PC-3 (cell line): ENCODE measurements at regions not wholly inside any gene's neighbourhood (a gene's known extent, or its start where the extent isn't known, plus 50 kb on each side); places are given as distances from the start of the nearest gene placed in this dataset.

Experiments
- ATAC-seq: fragments of 200-7000 bp; cut with Tn5 transposase; 2 replicates; pipeline ENCODE4 v1.9.1; 2020; ENCODE audit warnings: mild to moderate bottlenecking, moderate library complexity
- BruUV-seq: library from RNA; stranded (reverse); fragments of 400-500 nt; replicated peaks from 2 replicates; lab custom pipeline; 2021; lab: Mats Ljungman, UMichigan
- CTCF ChIA-PET: fragments of 300-600 bp; sonication (Branson Sonifier 250); formaldehyde crosslinking; loops from one replicate; lab custom pipeline; 2022; ENCODE audit warnings: antibody characterized with exemption; lab: Charles Lee
- POLR2A ChIA-PET: fragments of 300-600 bp; sonication (Branson Sonifier 250); formaldehyde crosslinking; loops from one replicate; lab custom pipeline; 2022; ENCODE audit warnings: antibody characterized with exemption; ENCODE audit not compliant: unreplicated experiment; lab: Charles Lee
- DNase-seq: peaks from one replicate; pipeline ENCODE4 v3.0.0-alpha.2; 2015
- H2AFZ ChIP-seq: fragments of 300-600 bp; sonication (generic); 2 replicates; pipeline ENCODE4 v1.6.0; 2016; ENCODE audit warnings: antibody characterized with exemption, low read length
- H3F3A ChIP-seq: fragments of 300-600 bp; sonication (generic); one replicate; pipeline ENCODE4 v1.6.0; 2017; ENCODE audit warnings: antibody characterized with exemption, low read length, control low read depth, mild to moderate bottlenecking; ENCODE audit not compliant: unreplicated experiment
- H3K27ac ChIP-seq: fragments of 300-600 bp; sonication (generic); 2 replicates; pipeline ENCODE4 v1.5.1; 2016; ENCODE audit warnings: mild to moderate bottlenecking, low read length
- H3K27me3 ChIP-seq: fragments of 300-600 bp; sonication (generic); 2 replicates; pipeline ENCODE4 v1.6.1; 2016; ENCODE audit warnings: low read length, mixed read lengths
- H3K36me3 ChIP-seq: fragments of 300-600 bp; sonication (generic); 2 replicates; pipeline ENCODE4 v1.6.1; 2016; ENCODE audit warnings: low read depth, mixed run types, low read length, mixed read lengths
- H3K4me1 ChIP-seq: fragments of 300-600 bp; sonication (generic); 2 replicates; pipeline ENCODE4 v1.5.1; 2016; ENCODE audit warnings: low read length; ENCODE audit not compliant: insufficient read depth
- H3K4me2 ChIP-seq: fragments of 300-600 bp; sonication (generic); 2 replicates; pipeline ENCODE4 v1.6.0; 2016; ENCODE audit warnings: low read length
- H3K4me3 ChIP-seq: fragments of 300-600 bp; sonication (generic); 2 replicates; pipeline ENCODE4 v1.5.1; 2016; ENCODE audit warnings: mild to moderate bottlenecking, low read length, mixed read lengths
- H3K79me2 ChIP-seq: fragments of 300-600 bp; sonication (generic); 2 replicates; pipeline ENCODE4 v1.6.1; 2017; ENCODE audit warnings: low read length, mixed read lengths
- H3K9ac ChIP-seq: fragments of 300-600 bp; sonication (generic); 2 replicates; pipeline ENCODE4 v1.6.0; 2016; ENCODE audit warnings: mild to moderate bottlenecking, low read length
- H3K9me2 ChIP-seq: fragments of 300-600 bp; sonication (generic); replicated peaks from 2 replicates; pipeline ENCODE4 v1.6.1; 2016; ENCODE audit warnings: mixed run types, low read length, mixed read lengths
- H3K9me3 ChIP-seq: fragments of 300-600 bp; sonication (generic); 2 replicates; pipeline ENCODE4 v1.6.1; 2016; ENCODE audit warnings: low read length, mixed read lengths
- H4K20me1 ChIP-seq: fragments of 300-600 bp; sonication (generic); 2 replicates; pipeline ENCODE4 v1.6.1; 2016; ENCODE audit warnings: low read length, mixed read lengths
- EZH2 ChIP-seq: fragments of 300-600 bp; sonication (generic); IDR thresholded peaks from one replicate; pipeline ENCODE4 v1.6.1; 2017; ENCODE audit warnings: antibody characterized with exemption, mild to moderate bottlenecking, low read length; ENCODE audit not compliant: unreplicated experiment
- EZH2phosphoT487 ChIP-seq: fragments of 300-600 bp; sonication (generic); IDR thresholded peaks from 2 replicates; pipeline ENCODE4 v1.6.1; 2018; ENCODE audit warnings: mild to moderate bottlenecking, antibody characterized with exemption, low read length, borderline replicate concordance
- intact Hi-C: fragments of 100-400 bp; cut with micrococcal nuclease; formaldehyde crosslinking; loops from 2 replicates; pipeline ENCODE4 v1.9.0; 2023
- TF ChIP-seq, protein P1 (sequence below): fragments of 300-600 bp; sonication (generic); conservative IDR thresholded peaks from 2 replicates; pipeline ENCODE4 v1.5.1; 2017; ENCODE audit warnings: antibody characterized with exemption, low read depth, mild to moderate bottlenecking, low read length

- H3K9ac ChIP-seq: no peak overlapping the region
- H3K27ac ChIP-seq: no peak overlapping the region
- ChIA-PET POLR2A (no interaction called here), CTCF (no interaction called here)
- intact Hi-C loops: no loop called here
- no peaks in the 10 kb centered on the region for H3K9me2 ChIP-seq
- no peak overlapping the region for H3K4me2 ChIP-seq
- H3K27me3 ChIP-seq: no peaks in the 10 kb centered on the region
- TF ChIP-seq EZH2: no peak
- TF ChIP-seq, protein P1, sequence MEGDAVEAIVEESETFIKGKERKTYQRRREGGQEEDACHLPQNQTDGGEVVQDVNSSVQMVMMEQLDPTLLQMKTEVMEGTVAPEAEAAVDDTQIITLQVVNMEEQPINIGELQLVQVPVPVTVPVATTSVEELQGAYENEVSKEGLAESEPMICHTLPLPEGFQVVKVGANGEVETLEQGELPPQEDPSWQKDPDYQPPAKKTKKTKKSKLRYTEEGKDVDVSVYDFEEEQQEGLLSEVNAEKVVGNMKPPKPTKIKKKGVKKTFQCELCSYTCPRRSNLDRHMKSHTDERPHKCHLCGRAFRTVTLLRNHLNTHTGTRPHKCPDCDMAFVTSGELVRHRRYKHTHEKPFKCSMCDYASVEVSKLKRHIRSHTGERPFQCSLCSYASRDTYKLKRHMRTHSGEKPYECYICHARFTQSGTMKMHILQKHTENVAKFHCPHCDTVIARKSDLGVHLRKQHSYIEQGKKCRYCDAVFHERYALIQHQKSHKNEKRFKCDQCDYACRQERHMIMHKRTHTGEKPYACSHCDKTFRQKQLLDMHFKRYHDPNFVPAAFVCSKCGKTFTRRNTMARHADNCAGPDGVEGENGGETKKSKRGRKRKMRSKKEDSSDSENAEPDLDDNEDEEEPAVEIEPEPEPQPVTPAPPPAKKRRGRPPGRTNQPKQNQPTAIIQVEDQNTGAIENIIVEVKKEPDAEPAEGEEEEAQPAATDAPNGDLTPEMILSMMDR: no peak
- TF ChIP-seq EZH2phosphoT487: no peak
- DNase-seq: no peak
- no peaks in the 10 kb centered on the region for H3K9me3 ChIP-seq
- no peak overlapping the region for H2AFZ ChIP-seq
- no peak overlapping the region for H3K4me3 ChIP-seq
- no peaks in the 10 kb centered on the region for H3K79me2 ChIP-seq
- no peak for ATAC-seq
- no peaks in the 10 kb centered on the region for H3F3A ChIP-seq
- no TSS peak for BruUV-seq
- no peaks in the 10 kb centered on the region for H4K20me1 ChIP-seq
- no peaks in the 10 kb centered on the region for H3K4me1 ChIP-seq
- H3K36me3 ChIP-seq: no peaks in the 10 kb centered on the region
These were observed 489.1 kb upstream of the CELF2 start for GRCh38 chr10:10528563-10528910.

DNA sequence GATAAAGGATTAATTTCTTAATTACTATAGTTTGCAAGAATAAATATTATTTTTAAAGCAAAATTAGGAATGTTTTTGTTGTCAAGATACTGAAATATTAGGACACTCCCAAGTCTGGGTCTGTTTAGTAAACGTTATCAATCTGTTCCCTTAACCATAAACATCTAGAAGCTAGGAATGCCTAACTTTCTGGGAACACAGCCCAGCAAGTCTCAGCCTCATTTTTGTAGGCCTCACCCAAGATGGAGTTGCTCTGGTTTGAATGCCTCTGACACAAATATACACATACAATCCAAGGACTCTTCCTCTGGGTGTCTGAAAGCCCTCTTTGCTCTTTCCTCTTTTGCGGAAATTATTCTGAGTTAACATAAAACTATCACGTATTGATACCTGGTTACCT lies 487.4 kb upstream of the CELF2 start:
- no peaks in the 10 kb centered on the region for H3K4me1 ChIP-seq
- no peak overlapping the region for H3K27ac ChIP-seq
- no peak for ATAC-seq
- H3K4me3 ChIP-seq: no peak overlapping the region
- H3K36me3 ChIP-seq: no peaks in the 10 kb centered on the region
- TF ChIP-seq, protein P1: no peak
- TF ChIP-seq EZH2: no peak
- TF ChIP-seq EZH2phosphoT487: no peak
- ChIA-PET POLR2A (no interaction called here), CTCF (no interaction called here)
- H3K9me3 ChIP-seq: no peaks in the 10 kb centered on the region
- no peaks in the 10 kb centered on the region for H3K27me3 ChIP-seq
- BruUV-seq: no TSS peak
- no peak overlapping the region for H3K4me2 ChIP-seq
- no peak for DNase-seq
- H3F3A ChIP-seq: no peaks in the 10 kb centered on the region
- H3K9me2 ChIP-seq: no peaks in the 10 kb centered on the region
- H3K79me2 ChIP-seq: no peaks in the 10 kb centered on the region
- no peak overlapping the region for H2AFZ ChIP-seq
- no peak overlapping the region for H3K9ac ChIP-seq
- intact Hi-C loops: no loop called here
- no peaks in the 10 kb centered on the region for H4K20me1 ChIP-seq

DNA sequence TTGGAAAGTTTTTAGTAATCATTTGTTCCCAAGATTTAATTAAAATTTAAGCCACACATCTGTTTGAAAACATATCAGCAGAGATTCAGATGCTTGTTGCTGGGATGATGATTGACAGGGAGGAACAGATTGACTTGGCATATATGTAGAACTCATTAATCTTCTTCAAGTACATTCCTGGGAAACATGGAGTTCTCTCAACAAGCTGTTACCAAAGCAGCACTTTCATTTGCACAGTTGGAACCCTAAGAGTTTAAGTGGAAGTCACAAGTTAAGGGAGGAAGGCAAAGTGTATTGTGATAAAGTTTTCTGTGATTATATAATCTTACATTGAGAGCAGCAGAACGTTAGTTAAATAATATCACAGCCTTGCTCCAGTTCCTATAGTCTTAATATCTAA lies 485.4 kb upstream of the CELF2 start:
- no peak for DNase-seq
- no peaks in the 10 kb centered on the region for H3K9me2 ChIP-seq
- H3K9ac ChIP-seq: no peak overlapping the region
- POLR2A ChIA-PET: no interaction called here
- CTCF ChIA-PET: no interaction called here
- H3K4me3 ChIP-seq: no peak overlapping the region
- H3K9me3 ChIP-seq: no peaks in the 10 kb centered on the region
- H3K4me2 ChIP-seq: no peak overlapping the region
- no peak for ATAC-seq
- TF ChIP-seq EZH2: no peak
- no peak for TF ChIP-seq EZH2phosphoT487
- TF ChIP-seq, protein P1: no peak
- intact Hi-C loops: no loop called here
- H3K4me1 ChIP-seq: no peaks in the 10 kb centered on the region
- no peak overlapping the region for H3K27ac ChIP-seq
- H2AFZ ChIP-seq: no peak overlapping the region
- H3K36me3 ChIP-seq: no peaks in the 10 kb centered on the region
- H3K27me3 ChIP-seq: no peaks in the 10 kb centered on the region
- no TSS peak for BruUV-seq
- H3F3A ChIP-seq: no peaks in the 10 kb centered on the region
- no peaks in the 10 kb centered on the region for H3K79me2 ChIP-seq
- no peaks in the 10 kb centered on the region for H4K20me1 ChIP-seq
